Epithelial cell of proximal tubule (primary cell): ENCODE measurements at regions not wholly inside any gene's neighbourhood (a gene's known extent, or its start where the extent isn't known, plus 50 kb on each side); places are given as distances from the start of the nearest gene placed in this dataset.
A peak's percentile ranks its signal among the peaks of the same experiment; 100 is the strongest.

Experiments used
- DNase-seq: peaks from one replicate; pipeline ENCODE4 v3.0.0-alpha.2; 2011; ENCODE audit warnings: low read depth
- H3K4me3 ChIP-seq: 2 replicates; pipeline ENCODE4 v1.5.1; 2011; ENCODE audit warnings: low read depth, mild to moderate bottlenecking, low read length
- TF ChIP-seq, protein P1 (sequence below): conservative IDR thresholded peaks from 2 replicates; pipeline ENCODE4 v1.5.1; 2012; ENCODE audit warnings: low read depth, mild to moderate bottlenecking, low read length

DNA sequence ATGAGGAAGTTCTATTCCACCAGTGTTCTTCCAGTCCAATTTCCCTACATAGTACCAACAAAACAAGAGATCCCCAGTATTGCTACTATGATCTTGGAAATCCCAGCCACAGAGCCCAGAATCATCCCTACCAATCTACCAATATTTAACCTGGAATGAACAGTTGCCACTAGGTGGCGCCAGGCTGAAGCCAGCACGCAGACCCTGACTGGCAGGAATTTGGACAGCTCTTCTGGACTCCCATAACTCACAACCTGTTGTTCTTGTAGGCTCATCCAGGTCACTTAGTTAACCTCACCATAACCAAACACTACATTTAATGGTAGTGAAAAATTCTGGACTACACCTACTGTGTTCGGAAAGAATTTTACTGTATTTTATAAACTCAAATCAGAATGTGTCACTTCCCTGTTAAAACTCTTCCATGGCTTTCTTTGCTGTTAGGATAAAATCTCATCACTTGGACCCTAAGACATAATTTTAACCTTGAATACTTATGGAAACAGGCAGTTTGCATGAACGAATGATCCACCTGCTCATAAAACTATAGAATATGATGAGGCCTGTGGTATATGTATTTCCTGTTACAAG lies 59.8 kb upstream of the SLC38A11 start:
- TF ChIP-seq, protein P1, sequence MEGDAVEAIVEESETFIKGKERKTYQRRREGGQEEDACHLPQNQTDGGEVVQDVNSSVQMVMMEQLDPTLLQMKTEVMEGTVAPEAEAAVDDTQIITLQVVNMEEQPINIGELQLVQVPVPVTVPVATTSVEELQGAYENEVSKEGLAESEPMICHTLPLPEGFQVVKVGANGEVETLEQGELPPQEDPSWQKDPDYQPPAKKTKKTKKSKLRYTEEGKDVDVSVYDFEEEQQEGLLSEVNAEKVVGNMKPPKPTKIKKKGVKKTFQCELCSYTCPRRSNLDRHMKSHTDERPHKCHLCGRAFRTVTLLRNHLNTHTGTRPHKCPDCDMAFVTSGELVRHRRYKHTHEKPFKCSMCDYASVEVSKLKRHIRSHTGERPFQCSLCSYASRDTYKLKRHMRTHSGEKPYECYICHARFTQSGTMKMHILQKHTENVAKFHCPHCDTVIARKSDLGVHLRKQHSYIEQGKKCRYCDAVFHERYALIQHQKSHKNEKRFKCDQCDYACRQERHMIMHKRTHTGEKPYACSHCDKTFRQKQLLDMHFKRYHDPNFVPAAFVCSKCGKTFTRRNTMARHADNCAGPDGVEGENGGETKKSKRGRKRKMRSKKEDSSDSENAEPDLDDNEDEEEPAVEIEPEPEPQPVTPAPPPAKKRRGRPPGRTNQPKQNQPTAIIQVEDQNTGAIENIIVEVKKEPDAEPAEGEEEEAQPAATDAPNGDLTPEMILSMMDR, result peak; percentile 99

DNA sequence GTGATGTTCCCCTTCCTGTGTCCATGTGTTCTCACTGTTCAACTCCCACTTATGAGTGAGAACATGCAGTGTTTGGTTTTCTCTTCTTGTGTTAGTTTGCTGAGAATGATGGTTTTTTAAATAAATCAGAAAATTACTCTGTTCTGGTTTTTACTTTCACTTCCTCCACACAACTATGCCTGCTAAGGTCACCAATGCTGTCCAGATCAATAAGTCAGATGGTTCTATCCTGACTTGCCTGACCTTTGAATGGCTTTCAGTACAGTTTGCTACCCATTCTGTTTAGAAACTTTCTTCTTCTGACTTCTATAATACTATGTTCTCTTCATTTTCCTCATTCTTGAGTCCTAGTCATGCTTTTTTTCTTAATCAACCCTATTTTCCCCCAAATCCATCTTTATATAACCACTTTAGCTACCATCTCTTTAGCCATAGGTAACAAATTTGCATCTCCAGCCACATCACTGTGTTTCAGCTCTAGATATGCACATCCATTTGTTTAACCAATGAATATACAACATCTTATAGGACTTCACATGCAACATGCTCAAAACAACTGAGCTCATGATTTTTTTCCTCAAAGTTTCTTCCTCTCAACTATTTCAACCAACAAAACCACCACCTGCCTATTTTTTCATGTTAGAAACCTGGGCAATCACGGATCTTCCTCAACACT lies 58.8 kb upstream of the SLC38A11 start:
- H3K4me3 ChIP-seq, result no peak overlapping the region
- TF ChIP-seq, protein P1, result no peak
- no peak for DNase-seq

More for the DNA sequence above, 59.8 kb upstream of the SLC38A11 start:
- no peak overlapping the region for H3K4me3 ChIP-seq
- no peak for DNase-seq

DNA sequence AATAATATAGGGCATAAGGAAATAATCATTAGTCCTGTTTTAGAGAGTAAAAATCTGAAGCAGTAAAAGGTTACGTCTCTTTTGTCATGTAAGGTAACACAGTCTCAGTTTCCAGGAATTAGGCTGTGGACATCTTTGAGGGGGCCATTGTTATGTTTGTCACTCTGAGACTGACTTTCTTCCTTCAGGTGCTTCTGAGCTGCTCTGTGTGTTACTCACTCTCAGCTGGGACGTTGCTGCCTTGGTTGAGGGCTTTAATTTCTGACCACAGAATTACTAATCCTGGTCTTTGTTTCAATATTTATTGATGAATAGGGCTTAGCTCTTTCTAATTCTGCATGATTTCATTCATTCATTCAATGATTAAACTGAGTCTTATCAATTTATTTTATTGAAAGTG lies 55.9 kb upstream of the SLC38A11 start:
- no peak overlapping the region for H3K4me3 ChIP-seq
- no peak for DNase-seq
- TF ChIP-seq, protein P1, result no peak

DNA sequence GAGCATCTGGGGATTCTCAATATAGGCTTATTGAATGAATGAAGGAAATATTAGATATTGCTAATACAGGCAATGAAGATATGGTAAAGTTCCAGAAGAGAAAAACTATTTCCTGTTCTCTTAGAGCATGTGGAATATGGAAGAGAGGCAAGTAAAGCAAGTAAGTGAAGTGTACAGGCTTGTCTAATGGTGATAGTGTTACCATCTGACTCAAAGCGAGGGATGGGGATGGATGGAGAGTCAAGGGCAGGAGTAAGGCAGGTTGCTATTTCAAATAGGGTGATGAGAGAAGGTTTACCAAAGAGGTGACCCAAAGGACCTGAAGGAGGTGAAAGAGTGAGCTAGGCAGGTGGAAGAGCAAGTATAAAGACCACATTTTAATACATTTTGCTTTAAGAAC lies 55.2 kb upstream of the SLC38A11 start:
- TF ChIP-seq, protein P1, result no peak
- no peak overlapping the region for H3K4me3 ChIP-seq
- DNase-seq, result no peak

DNA sequence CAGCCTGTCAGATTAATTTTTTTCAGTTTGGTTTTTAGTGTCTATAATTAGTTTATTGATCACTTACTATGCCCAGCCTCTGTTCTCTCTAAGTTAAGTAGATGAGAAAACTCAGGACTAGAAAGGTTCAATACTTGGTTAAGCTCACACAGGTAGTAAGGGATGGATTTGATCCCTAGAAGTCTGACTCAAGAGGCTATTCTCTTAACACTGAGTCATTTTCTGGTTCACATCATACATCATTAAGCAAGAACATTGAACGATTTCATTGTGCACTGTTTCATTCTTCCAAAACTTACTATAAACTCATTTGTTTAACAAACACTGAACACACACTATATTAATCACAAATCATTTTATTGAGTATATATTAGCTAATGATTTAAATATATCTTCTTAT lies 54.1 kb upstream of the SLC38A11 start:
- DNase-seq, result peak; percentile 94

DNA sequence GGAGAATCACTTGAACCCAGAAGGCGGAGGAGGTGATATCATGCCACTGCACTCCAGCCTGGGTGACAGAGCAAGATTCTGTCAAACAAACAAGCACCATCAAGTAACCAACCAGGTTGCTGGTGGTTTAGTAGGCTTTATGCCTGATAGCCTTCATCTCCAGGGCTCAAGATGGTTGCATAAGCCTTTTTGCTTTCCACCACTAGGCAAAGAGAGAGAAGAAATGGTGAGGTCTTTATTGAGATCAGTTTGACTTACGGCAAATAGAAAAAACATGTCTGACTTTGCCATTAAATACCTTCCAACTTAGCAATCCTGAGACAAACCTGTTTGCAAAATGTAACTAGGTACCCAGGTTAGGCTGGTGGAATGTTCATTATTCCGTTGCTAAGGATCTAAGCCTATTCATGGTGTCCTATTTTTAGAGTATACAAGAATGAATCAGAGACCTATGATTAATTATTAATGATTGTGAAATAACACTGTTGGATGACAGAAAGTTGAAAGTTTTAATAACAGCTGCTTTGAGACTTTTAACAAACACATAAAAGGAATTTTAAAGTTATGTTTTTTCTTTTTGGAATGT lies 53.5 kb upstream of the SLC38A11 start:
- TF ChIP-seq, protein P1, result no peak
- no peak overlapping the region for H3K4me3 ChIP-seq
- DNase-seq, result peak; percentile 99

More for the DNA sequence above, 54.1 kb upstream of the SLC38A11 start:
- H3K4me3 ChIP-seq, result no peak overlapping the region
- TF ChIP-seq, protein P1, result no peak

DNA sequence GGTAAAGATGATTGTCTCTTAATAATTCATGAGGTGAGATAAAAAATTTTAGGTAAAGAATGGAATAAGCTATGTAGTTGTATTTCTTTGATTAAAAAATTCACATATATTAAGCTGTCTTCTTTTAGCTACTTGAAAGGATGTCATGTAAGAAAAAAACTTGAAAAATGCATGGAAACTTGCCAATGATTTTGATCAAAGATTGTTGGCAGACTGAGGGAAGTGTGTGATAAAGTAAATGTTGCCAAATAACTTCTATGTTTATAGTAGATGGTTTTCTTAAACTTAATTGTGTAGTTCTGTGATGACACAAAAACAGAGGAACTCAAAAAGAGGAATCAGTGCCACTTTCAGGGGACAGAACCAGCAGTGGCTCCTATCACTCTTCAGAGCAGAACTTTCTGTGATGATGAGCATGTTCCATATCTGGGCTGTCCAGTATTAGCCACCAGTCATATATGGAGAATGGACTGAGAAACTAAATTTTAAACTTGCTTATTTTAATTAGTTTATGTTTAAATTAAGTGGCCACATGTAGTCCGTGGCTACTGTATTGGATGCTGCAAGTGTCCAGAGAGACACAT lies 51.9 kb upstream of the SLC38A11 start:
- no peak for DNase-seq
- TF ChIP-seq, protein P1, result no peak
- no peak overlapping the region for H3K4me3 ChIP-seq
